DND-41 (cell line): ENCODE measurements at regions not wholly inside any gene's neighbourhood (a gene's known extent, or its start where the extent isn't known, plus 50 kb on each side); places are given as distances from the start of the nearest gene placed in this dataset.

Source experiments
- ATAC-seq: fragments of 200-7000 bp; cut with Tn5 transposase; 3 replicates; pipeline ENCODE4 v1.9.1; 2021; ENCODE audit warnings: low read depth; ENCODE audit not compliant: insufficient read depth
- DNase-seq: peaks from one replicate; pipeline ENCODE4 v3.0.0-alpha.2; 2020
- H2AFZ ChIP-seq: 2 replicates; pipeline ENCODE4 v1.6.0; 2012; ENCODE audit warnings: low read depth, low read length
- H3K27ac ChIP-seq: 2 replicates; pipeline ENCODE4 v1.5.1; 2012; ENCODE audit warnings: low read length, inconsistent platforms
- H3K27me3 ChIP-seq: fragments of 200-600 bp; sonication (generic); 2 replicates; pipeline ENCODE4 v1.6.0; 2012; ENCODE audit warnings: low read length, mild to moderate bottlenecking, inconsistent platforms; ENCODE audit not compliant: insufficient read depth, poor library complexity
- H3K36me3 ChIP-seq: 2 replicates; pipeline ENCODE4 v1.5.1; 2012; ENCODE audit warnings: low read length, inconsistent platforms; ENCODE audit not compliant: insufficient read depth
- H3K4me1 ChIP-seq: 2 replicates; pipeline ENCODE4 v1.5.1; 2012; ENCODE audit warnings: mild to moderate bottlenecking, low read length; ENCODE audit not compliant: insufficient read depth
- H3K4me2 ChIP-seq: 2 replicates; pipeline ENCODE4 v1.6.0; 2012; ENCODE audit warnings: mild to moderate bottlenecking, moderate library complexity, low read length, inconsistent platforms; ENCODE audit not compliant: insufficient read depth
- H3K4me3 ChIP-seq, 2 experiments: fragments of 200-600 bp in 1 of 2; shearing (Covaris generic) in 1 of 2; 2 replicates each; pipeline ENCODE4 v1.5.1; 2012 to 2016; ENCODE audit warnings: inconsistent platforms in 2 of 2, low read length in 2 of 2, mild to moderate bottlenecking in 2 of 2, low read depth in 1 of 2, moderate library complexity in 1 of 2
- H3K79me2 ChIP-seq: 2 replicates; pipeline ENCODE4 v1.6.0; 2012; ENCODE audit warnings: low read length, inconsistent platforms; ENCODE audit not compliant: insufficient read depth
- H3K9ac ChIP-seq: 2 replicates; pipeline ENCODE4 v1.6.0; 2012; ENCODE audit warnings: low read depth, mild to moderate bottlenecking, inconsistent platforms, low read length, moderate library complexity
- H3K9me3 ChIP-seq: 2 replicates; pipeline ENCODE4 v1.5.1; 2012; ENCODE audit warnings: low read length, moderate library complexity, mild to moderate bottlenecking, inconsistent platforms; ENCODE audit not compliant: insufficient read depth, severe bottlenecking
- H4K20me1 ChIP-seq: 2 replicates; pipeline ENCODE4 v1.6.0; 2012; ENCODE audit warnings: low read length; ENCODE audit not compliant: insufficient read depth
- CTCF ChIP-seq: IDR thresholded peaks from 2 replicates; pipeline ENCODE4 v1.5.1; 2012; ENCODE audit warnings: borderline replicate concordance, low read length, moderate library complexity, mild to moderate bottlenecking; ENCODE audit not compliant: poor library complexity, severe bottlenecking; ENCODE audit errors: extremely low read depth
- EZH2 ChIP-seq: IDR thresholded peaks from 3 replicates; pipeline ENCODE4 v1.6.1; 2012; ENCODE audit warnings: borderline replicate concordance, low read depth, mild to moderate bottlenecking, moderate library complexity, low read length, inconsistent platforms; ENCODE audit not compliant: severe bottlenecking

GRCh38 chr1:109834951-109835350 lies 71.2 kb upstream of the EPS8L3 start:
- Histone ChIP-seq H3K27me3 (no peaks in the 10 kb centered on the region), H3K79me2 (no peaks in the 10 kb centered on the region), H4K20me1 (no peaks in the 10 kb centered on the region), H3K9me3 (peaks cover 27% of the 10 kb centered on the region), H3K4me3 (no peak overlapping the region), H2AFZ (no peak overlapping the region), H3K9ac (no peak overlapping the region), H3K27ac (no peak overlapping the region), H3K4me2 (no peak overlapping the region), H3K36me3 (no peaks in the 10 kb centered on the region), H3K4me1 (no peaks in the 10 kb centered on the region)
- ATAC-seq (no peak), DNase-seq (no peak)
- TF ChIP-seq CTCF (no peak), EZH2 (no peak)

GRCh38 chr1:109832945-109833344 lies 69.2 kb upstream of the EPS8L3 start:
- Histone ChIP-seq H3K9ac (no peak overlapping the region), H2AFZ (no peak overlapping the region), H3K9me3 (peaks cover 16% of the 10 kb centered on the region), H3K27ac (no peak overlapping the region), H3K4me1 (no peaks in the 10 kb centered on the region), H3K4me3 (no peak overlapping the region), H3K79me2 (no peaks in the 10 kb centered on the region), H4K20me1 (no peaks in the 10 kb centered on the region), H3K4me2 (no peak overlapping the region), H3K36me3 (no peaks in the 10 kb centered on the region), H3K27me3 (no peaks in the 10 kb centered on the region)
- no peak for DNase-seq
- no peak for TF ChIP-seq EZH2
- TF ChIP-seq CTCF = no peak
- no peak for ATAC-seq

- no peak for ATAC-seq
- Histone ChIP-seq H4K20me1 (no peaks in the 10 kb centered on the region), H3K4me1 (no peaks in the 10 kb centered on the region), H3K4me3 (no peak overlapping the region), H3K9me3 (peaks cover 7% of the 10 kb centered on the region), H3K36me3 (no peaks in the 10 kb centered on the region), H2AFZ (no peak overlapping the region), H3K4me2 (no peak overlapping the region), H3K9ac (no peak overlapping the region), H3K27me3 (no peaks in the 10 kb centered on the region), H3K27ac (no peak overlapping the region), H3K79me2 (no peaks in the 10 kb centered on the region)
- TF ChIP-seq EZH2 (no peak), CTCF (no peak)
- no peak for DNase-seq
Observed at GRCh38 chr1:109828756-109829505, 65.2 kb upstream of the EPS8L3 start.

DNA sequence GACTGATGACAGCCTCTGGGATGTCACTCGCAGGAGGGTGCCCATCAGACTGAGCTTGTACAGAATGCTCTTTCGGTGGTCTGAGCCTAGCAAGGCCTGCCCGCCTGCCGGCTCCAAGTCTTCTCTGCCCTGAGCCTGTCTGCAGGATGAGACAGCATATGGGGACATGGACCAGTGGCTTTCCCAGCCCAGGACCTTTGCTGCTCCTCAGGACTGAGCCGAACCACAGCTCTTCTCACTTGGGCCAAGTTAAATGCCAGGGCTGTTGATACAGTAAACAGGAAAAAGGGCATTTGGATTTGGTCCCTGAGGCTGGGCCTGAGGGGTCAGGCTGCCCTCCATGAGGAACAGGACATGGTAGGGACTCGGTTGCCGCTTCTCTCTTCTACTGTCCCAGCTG lies 64.3 kb upstream of the EPS8L3 start:
- no peak for DNase-seq
- H3K4me1 ChIP-seq = no peaks in the 10 kb centered on the region

More for the DNA sequence above, 64.3 kb upstream of the EPS8L3 start:
- no peaks in the 10 kb centered on the region for H3K27me3 ChIP-seq
- H4K20me1 ChIP-seq = no peaks in the 10 kb centered on the region
- H3K36me3 ChIP-seq = no peaks in the 10 kb centered on the region
- H3K79me2 ChIP-seq = no peaks in the 10 kb centered on the region
- no peak overlapping the region for H3K4me3 ChIP-seq
- no peak for ATAC-seq
- no peak overlapping the region for H3K4me2 ChIP-seq
- H3K9me3 ChIP-seq = peaks cover 7% of the 10 kb centered on the region
- no peak overlapping the region for H2AFZ ChIP-seq
- no peak overlapping the region for H3K9ac ChIP-seq
- no peak overlapping the region for H3K27ac ChIP-seq
- TF ChIP-seq EZH2 (no peak), CTCF (no peak)
